Right atrium auricular region (tissue), 2 donors: ENCODE measurements at regions not wholly inside any gene's neighbourhood (a gene's known extent, or its start where the extent isn't known, plus 50 kb on each side); places are given as distances from the start of the nearest gene placed in this dataset.

Experiments used
- DNase-seq: peaks from one replicate; pipeline ENCODE4 v3.0.0-alpha.2; 2019; ENCODE audit warnings: low spot score
- H3K27ac ChIP-seq, 2 donors: fragments of 200-600 bp; sonication (generic); 1 replicate in 1 of 2; 2 replicates in 1 of 2; pipeline ENCODE4 v1.5.1; 2016 to 2019
- H3K27me3 ChIP-seq, 2 donors: fragments of 200-600 bp; sonication (generic); one replicate each; pipeline versions ENCODE4 v1.5.1 to v1.6.0; 2017 to 2019
- H3K36me3 ChIP-seq: fragments of 200-600 bp; sonication (generic); one replicate; pipeline ENCODE4 v1.5.1; 2016
- H3K4me1 ChIP-seq, 2 donors: fragments of 200-600 bp; sonication (generic); one replicate each; pipeline versions ENCODE4 v1.5.1 to v1.6.0; 2017 to 2019
- H3K4me3 ChIP-seq, 2 donors: fragments of 200-600 bp; sonication (generic); 1 replicate in 1 of 2; 2 replicates in 1 of 2; pipeline ENCODE4 v1.5.1; 2017 to 2019; ENCODE audit warnings: mild to moderate bottlenecking in 1 of 2, moderate library complexity in 1 of 2
- H3K9me3 ChIP-seq, 2 donors: fragments of 200-600 bp; sonication (generic); one replicate each; pipeline ENCODE4 v1.5.1; 2019
- TF ChIP-seq, protein P1 (sequence below), 2 donors: fragments of 200-600 bp; sonication (generic); IDR thresholded peaks; one replicate each; pipeline ENCODE4 v1.5.1; 2019; ENCODE audit warnings: antibody characterized with exemption in 2 of 2

DNA sequence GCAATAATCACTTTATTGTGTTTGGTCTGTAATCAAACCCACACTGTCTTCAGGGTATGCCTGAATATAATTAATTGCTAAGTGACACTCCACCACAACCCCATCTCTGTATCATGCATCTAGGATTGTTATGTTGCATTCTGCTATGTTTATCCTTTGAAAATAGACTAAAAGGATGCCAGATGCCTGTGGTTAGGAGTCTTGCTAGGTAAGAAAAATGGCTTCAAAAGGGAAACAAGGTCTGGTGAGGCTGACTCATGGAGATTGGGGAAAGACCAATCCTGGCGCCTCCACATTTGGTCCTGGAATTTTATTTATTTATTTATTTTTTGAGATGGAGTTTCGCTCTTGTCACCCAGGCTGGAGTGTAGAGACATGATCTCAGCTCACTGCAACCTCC lies 360.5 kb upstream of the SLC7A11 start:
- Histone ChIP-seq H3K27ac (no peak overlapping the region), H3K4me1 (no peaks in the 10 kb centered on the region), H3K36me3 (no peaks in the 10 kb centered on the region), H3K27me3 (no peaks in the 10 kb centered on the region), H3K4me3 (no peak overlapping the region), H3K9me3 (no peaks in the 10 kb centered on the region)
- no peak for DNase-seq
- TF ChIP-seq, protein P1, sequence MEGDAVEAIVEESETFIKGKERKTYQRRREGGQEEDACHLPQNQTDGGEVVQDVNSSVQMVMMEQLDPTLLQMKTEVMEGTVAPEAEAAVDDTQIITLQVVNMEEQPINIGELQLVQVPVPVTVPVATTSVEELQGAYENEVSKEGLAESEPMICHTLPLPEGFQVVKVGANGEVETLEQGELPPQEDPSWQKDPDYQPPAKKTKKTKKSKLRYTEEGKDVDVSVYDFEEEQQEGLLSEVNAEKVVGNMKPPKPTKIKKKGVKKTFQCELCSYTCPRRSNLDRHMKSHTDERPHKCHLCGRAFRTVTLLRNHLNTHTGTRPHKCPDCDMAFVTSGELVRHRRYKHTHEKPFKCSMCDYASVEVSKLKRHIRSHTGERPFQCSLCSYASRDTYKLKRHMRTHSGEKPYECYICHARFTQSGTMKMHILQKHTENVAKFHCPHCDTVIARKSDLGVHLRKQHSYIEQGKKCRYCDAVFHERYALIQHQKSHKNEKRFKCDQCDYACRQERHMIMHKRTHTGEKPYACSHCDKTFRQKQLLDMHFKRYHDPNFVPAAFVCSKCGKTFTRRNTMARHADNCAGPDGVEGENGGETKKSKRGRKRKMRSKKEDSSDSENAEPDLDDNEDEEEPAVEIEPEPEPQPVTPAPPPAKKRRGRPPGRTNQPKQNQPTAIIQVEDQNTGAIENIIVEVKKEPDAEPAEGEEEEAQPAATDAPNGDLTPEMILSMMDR (IDR thresholded peaks at IDR 0.05), result no peak

DNA sequence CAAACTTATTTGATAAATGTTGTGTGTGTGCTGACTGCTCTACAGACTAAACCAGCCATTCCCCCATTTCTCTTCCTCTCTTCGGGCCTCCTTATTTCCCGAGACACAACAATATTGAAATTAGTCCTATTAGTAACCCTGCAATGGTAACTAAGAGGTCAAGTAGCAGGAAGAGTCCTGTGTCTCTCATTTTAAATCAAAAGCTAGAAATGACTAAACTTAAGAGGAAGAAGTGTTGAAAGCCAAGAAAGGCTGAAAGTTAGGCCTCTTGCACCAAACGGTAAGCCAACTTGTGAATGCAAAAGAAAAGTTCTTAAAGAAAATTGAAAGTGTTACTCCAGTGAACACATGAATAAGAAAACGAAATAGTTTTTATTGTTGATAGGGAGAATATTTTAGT lies 357.8 kb upstream of the SLC7A11 start:
- no peaks in the 10 kb centered on the region for H3K36me3 ChIP-seq
- TF ChIP-seq, protein P1 (IDR thresholded peaks at IDR 0.05), result no peak
- H3K27me3 ChIP-seq, result no peaks in the 10 kb centered on the region
- H3K9me3 ChIP-seq, result no peaks in the 10 kb centered on the region
- no peak overlapping the region for H3K27ac ChIP-seq
- no peak for DNase-seq
- no peak overlapping the region for H3K4me3 ChIP-seq
- H3K4me1 ChIP-seq, result peaks cover 0 to 16% of the 10 kb centered on the region in 2 donors

DNA sequence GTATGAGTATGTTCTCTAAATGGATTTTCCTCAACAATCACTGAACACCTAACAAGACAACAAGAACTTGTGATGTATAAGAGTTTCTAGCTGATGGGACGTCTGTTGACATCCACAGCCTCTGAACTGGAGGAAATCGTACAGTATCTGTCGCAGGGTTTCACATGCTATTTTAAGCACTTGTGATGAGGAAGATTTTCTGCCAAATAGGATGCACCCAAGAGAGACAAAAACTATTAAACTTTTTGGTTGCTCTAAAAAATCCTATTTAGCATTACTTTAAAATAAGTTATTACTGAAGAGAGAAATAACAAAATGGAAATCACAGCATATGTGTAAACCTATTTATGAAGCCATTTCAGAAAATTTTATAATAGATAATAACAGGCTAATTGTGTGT lies 356.1 kb upstream of the SLC7A11 start:
- Histone ChIP-seq H3K4me1 (peaks cover 0 to 16% of the 10 kb centered on the region in 2 donors), H3K27ac (no peak overlapping the region), H3K27me3 (no peaks in the 10 kb centered on the region), H3K4me3 (no peak overlapping the region), H3K36me3 (no peaks in the 10 kb centered on the region), H3K9me3 (no peaks in the 10 kb centered on the region)
- TF ChIP-seq, protein P1 (IDR thresholded peaks at IDR 0.05), result no peak
- DNase-seq, result no peak

DNA sequence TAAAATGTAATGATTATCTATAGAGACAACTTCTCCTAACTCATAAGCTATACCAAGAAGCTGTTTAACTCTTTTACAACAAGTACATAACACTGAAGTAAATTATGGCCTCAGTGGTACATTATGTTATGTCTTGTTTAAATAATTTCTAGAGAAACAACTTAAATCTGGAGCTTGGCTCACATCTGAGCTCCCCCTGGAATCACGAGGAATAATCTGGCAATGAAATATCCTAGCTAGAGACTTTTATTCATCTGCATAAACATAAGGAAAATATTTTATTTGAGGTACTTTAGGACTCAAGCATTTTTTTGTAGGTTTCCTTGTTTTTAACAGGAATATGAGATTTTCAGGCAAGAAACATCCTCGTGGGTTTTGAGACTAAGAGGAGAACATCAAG lies 354.7 kb upstream of the SLC7A11 start:
- Histone ChIP-seq H3K36me3 (no peaks in the 10 kb centered on the region), H3K27ac (no peak overlapping the region), H3K4me1 (peaks cover 0 to 16% of the 10 kb centered on the region in 2 donors), H3K9me3 (no peaks in the 10 kb centered on the region), H3K27me3 (no peaks in the 10 kb centered on the region), H3K4me3 (no peak overlapping the region)
- no peak for DNase-seq
- TF ChIP-seq, protein P1 (IDR thresholded peaks at IDR 0.05), result no peak

DNA sequence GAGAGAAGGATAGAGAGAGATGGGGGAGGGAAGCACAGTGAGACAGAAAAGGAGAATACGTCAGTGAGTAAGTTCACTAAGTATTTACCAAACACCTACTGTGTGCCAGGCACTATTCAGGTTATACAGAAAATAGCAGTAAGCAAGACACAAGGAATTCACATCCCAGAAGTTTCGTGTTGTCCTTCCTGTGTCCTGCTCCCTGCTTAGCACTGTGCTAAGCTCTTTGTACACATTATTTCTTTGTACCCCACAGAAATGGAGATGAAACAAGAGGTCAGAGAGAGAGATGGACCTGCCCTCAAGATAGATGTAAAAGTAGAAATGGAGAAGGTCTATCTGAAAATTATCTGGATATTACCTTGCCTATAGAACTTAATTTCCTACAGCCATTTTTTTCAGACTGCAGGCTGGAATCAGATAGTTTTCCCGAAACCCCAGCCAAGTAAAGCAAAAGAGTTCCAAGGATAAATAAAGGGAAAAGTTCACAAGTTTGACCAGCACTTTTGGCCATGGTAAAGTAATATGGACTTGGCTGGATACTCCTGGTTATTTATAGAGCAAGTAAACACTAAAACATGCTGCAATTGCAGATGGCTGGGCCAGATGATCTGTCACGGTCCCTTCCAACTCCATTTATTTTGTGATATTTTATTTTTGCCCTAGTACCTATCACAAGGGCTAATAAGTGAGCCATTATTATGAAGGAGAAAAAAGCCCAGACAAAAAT lies 353.7 kb upstream of the SLC7A11 start:
- H3K27me3 ChIP-seq, result no peaks in the 10 kb centered on the region
- no peaks in the 10 kb centered on the region for H3K36me3 ChIP-seq
- peaks cover 0 to 16% of the 10 kb centered on the region in 2 donors for H3K4me1 ChIP-seq

More for the DNA sequence above, 353.7 kb upstream of the SLC7A11 start:
- Histone ChIP-seq H3K27ac (peak overlapping the region; percentile 3 to 17), H3K9me3 (no peaks in the 10 kb centered on the region), H3K4me3 (no peak overlapping the region)
- no peak for DNase-seq
- TF ChIP-seq, protein P1 (IDR thresholded peaks at IDR 0.05), result no peak
